ENCODE measurements at regions not wholly inside any gene's neighbourhood (a gene's known extent, or its start where the extent isn't known, plus 50 kb on each side); places are given as distances from the start of the nearest gene placed in this dataset.

DNA sequence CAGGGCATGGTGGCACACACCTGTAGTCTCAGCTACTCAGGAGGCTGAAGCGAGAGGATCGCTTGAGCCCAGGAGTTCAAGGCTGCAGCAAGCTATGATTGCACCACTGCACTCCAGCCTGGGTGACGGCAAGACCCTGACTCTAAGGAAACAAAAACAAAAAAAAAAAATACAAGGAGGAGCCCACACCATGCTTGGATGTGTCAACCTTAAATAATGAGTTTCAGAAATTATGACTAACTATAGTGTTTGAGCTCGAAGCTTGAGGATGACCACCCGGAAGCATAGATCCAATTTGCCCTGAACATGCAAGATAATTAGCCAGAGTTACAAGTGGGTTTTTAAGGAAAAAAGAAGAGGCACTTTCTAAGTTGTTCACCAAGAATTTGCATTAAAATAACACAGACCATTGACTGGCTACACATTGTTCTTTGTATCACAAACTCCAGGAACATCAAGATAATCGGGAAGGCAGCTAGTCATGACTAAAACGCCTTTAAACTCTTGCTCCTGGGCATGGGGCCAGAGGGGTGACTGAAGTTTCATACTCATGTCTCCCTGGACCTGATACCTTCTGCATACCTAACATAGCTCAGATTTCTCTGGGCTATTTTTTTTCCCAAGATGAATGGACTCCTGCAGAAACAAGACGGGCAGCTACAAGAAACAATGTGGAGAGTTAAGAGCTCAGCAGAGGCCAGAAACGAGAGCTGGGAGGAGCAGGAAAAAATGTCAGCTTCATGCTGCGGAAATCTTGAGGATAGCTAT is 289.6 kb downstream of the PREX1 start:
- no peak overlapping the region for H2AFZ ChIP-seq (ENCODE audit: low read depth, low read length)
- H3K36me3 ChIP-seq (ENCODE audit: insufficient read depth, low read length): no peaks in the 10 kb centered on the region
- peaks cover 13% of the 10 kb centered on the region for H3K27me3 ChIP-seq (ENCODE audit: insufficient read depth, low read length, poor library complexity)
- ATAC-seq (ENCODE audit: insufficient read depth, low read depth) (no peak), DNase-seq (no peak)
- H3K79me2 ChIP-seq (ENCODE audit: insufficient read depth, low read length): no peaks in the 10 kb centered on the region
- no peak overlapping the region for H3K27ac ChIP-seq (ENCODE audit: low read length)
- no peaks in the 10 kb centered on the region for H3K4me1 ChIP-seq (ENCODE audit: insufficient read depth, low read length)
- no peak overlapping the region for H3K4me2 ChIP-seq (ENCODE audit: insufficient read depth, low read length)
- TF ChIP-seq, protein P1, sequence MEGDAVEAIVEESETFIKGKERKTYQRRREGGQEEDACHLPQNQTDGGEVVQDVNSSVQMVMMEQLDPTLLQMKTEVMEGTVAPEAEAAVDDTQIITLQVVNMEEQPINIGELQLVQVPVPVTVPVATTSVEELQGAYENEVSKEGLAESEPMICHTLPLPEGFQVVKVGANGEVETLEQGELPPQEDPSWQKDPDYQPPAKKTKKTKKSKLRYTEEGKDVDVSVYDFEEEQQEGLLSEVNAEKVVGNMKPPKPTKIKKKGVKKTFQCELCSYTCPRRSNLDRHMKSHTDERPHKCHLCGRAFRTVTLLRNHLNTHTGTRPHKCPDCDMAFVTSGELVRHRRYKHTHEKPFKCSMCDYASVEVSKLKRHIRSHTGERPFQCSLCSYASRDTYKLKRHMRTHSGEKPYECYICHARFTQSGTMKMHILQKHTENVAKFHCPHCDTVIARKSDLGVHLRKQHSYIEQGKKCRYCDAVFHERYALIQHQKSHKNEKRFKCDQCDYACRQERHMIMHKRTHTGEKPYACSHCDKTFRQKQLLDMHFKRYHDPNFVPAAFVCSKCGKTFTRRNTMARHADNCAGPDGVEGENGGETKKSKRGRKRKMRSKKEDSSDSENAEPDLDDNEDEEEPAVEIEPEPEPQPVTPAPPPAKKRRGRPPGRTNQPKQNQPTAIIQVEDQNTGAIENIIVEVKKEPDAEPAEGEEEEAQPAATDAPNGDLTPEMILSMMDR (IDR thresholded peaks at IDR 0.05; ENCODE audit: borderline replicate concordance, extremely low read depth, low read length, poor library complexity, severe bottlenecking): no peak
- no peaks in the 10 kb centered on the region for H3K9me3 ChIP-seq (ENCODE audit: insufficient read depth, low read length, severe bottlenecking)
- H4K20me1 ChIP-seq (ENCODE audit: insufficient read depth, low read length): no peaks in the 10 kb centered on the region
- H3K4me3 ChIP-seq (ENCODE audit: low read depth in 1 of 2, low read length in 2 of 2): no peak overlapping the region
- H3K9ac ChIP-seq (ENCODE audit: low read depth, low read length): no peak overlapping the region

DNA sequence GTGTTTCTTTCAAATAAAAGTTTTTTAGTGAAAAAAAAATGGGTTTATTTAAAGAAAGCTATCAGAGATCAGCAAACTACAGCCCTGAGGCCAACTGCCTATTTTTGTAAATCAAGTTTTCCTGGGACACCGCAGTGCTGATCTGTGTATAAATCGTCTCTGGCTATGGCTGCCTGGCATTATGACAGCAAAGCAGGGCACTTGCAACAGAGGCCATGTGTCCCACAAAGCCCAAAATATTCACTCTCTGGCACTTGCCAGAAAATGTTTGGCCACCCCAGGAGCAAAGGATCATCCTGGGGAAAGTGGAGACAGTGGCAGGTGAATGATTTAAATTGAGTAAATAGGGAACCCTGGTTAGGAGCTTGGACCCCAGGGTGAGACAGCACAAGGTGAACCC is 291.6 kb downstream of the PREX1 start:
- Histone ChIP-seq H3K4me2 (ENCODE audit: insufficient read depth, low read length) (no peak overlapping the region), H4K20me1 (ENCODE audit: insufficient read depth, low read length) (no peaks in the 10 kb centered on the region), H3K79me2 (ENCODE audit: insufficient read depth, low read length) (no peaks in the 10 kb centered on the region), H3K9me3 (ENCODE audit: insufficient read depth, low read length, severe bottlenecking) (no peaks in the 10 kb centered on the region), H3K9ac (ENCODE audit: low read depth, low read length) (no peak overlapping the region), H3K36me3 (ENCODE audit: insufficient read depth, low read length) (no peaks in the 10 kb centered on the region), H3K4me3 (ENCODE audit: low read depth in 1 of 2, low read length in 2 of 2) (no peak overlapping the region), H2AFZ (ENCODE audit: low read depth, low read length) (no peak overlapping the region), H3K4me1 (ENCODE audit: insufficient read depth, low read length) (no peaks in the 10 kb centered on the region), H3K27ac (ENCODE audit: low read length) (no peak overlapping the region), H3K27me3 (ENCODE audit: insufficient read depth, low read length, poor library complexity) (peaks cover 7% of the 10 kb centered on the region)
- TF ChIP-seq, protein P1 (IDR thresholded peaks at IDR 0.05; ENCODE audit: borderline replicate concordance, extremely low read depth, low read length, poor library complexity, severe bottlenecking): no peak
- TF ChIP-seq EZH2 (IDR thresholded peaks at IDR 0.05; ENCODE audit: borderline replicate concordance, low read depth, low read length, severe bottlenecking): no peak
- ATAC-seq (ENCODE audit: insufficient read depth, low read depth) (no peak), DNase-seq (no peak)

DNA sequence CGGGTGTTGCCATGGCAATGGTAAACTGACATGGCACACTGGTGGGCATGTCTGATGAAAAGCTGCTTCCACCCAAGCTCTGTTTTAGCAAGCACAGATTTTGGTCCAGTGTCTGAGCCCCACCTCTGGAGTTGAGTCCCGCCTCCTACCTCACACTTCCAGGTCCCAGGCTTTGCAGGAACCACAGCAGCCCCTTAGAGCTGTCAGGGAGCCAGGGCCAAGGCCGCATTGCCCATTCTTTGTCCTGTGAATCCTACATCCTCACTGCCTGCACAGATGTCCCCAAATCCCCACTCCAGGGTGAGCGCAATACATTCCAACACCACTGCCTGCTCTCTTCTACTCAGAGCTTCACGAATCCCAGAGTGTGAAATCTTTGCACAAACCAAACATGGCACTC is 292.2 kb downstream of the PREX1 start:
- no peak overlapping the region for H3K4me2 ChIP-seq (ENCODE audit: insufficient read depth, low read length)
- H3K36me3 ChIP-seq (ENCODE audit: insufficient read depth, low read length): no peaks in the 10 kb centered on the region
- no peak overlapping the region for H3K4me3 ChIP-seq (ENCODE audit: low read depth in 1 of 2, low read length in 2 of 2)
- ATAC-seq (ENCODE audit: insufficient read depth, low read depth): no peak
- H2AFZ ChIP-seq (ENCODE audit: low read depth, low read length): no peak overlapping the region
- H3K79me2 ChIP-seq (ENCODE audit: insufficient read depth, low read length): no peaks in the 10 kb centered on the region
- no peaks in the 10 kb centered on the region for H3K4me1 ChIP-seq (ENCODE audit: insufficient read depth, low read length)
- H3K27ac ChIP-seq (ENCODE audit: low read length): no peak overlapping the region
- H3K9me3 ChIP-seq (ENCODE audit: insufficient read depth, low read length, severe bottlenecking): no peaks in the 10 kb centered on the region
- H3K9ac ChIP-seq (ENCODE audit: low read depth, low read length): no peak overlapping the region
- peaks cover 12% of the 10 kb centered on the region for H3K27me3 ChIP-seq (ENCODE audit: insufficient read depth, low read length, poor library complexity)
- H4K20me1 ChIP-seq (ENCODE audit: insufficient read depth, low read length): no peaks in the 10 kb centered on the region
- TF ChIP-seq, protein P1 (IDR thresholded peaks at IDR 0.05; ENCODE audit: borderline replicate concordance, extremely low read depth, low read length, poor library complexity, severe bottlenecking): no peak
- TF ChIP-seq EZH2 (IDR thresholded peaks at IDR 0.05; ENCODE audit: borderline replicate concordance, low read depth, low read length, severe bottlenecking): no peak
- DNase-seq: no peak
